ENCODE measurements at regions not wholly inside any gene's neighbourhood (a gene's known extent, or its start where the extent isn't known, plus 50 kb on each side); places are given as distances from the start of the nearest gene placed in this dataset.

DNA sequence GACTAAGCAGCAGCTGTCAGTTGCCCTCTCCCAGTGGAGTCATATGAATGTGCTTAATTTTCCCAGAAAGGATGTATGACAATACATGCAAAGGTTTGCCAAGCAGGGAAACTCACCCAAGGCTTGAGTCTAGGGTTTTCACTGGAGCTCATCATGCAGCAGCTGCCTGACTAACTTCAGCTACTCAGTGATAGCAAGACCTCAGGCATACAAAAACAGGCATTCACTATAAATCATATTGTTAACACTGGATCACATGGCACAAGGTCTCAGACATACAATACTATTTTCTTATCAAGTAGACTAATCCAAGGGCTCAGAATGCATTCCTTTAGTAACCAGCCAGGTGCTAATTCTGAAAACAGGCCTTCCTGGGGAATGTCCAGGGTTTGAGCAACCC is 85.0 kb upstream of the STAC start:
- no peak for TF ChIP-seq POLR2AphosphoS5 (IDR thresholded peaks at IDR 0.05; ENCODE audit: insufficient read depth, low read depth, low read length)
- TF ChIP-seq, protein P1, sequence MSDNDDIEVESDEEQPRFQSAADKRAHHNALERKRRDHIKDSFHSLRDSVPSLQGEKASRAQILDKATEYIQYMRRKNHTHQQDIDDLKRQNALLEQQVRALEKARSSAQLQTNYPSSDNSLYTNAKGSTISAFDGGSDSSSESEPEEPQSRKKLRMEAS (IDR thresholded peaks at IDR 0.05; ENCODE audit: insufficient read depth, insufficient read length) = no peak
- no peak for TF ChIP-seq GATA2 (IDR thresholded peaks at IDR 0.05; ENCODE audit: insufficient read depth, insufficient read length, low read depth, low read length)
- TF ChIP-seq, protein P2, sequence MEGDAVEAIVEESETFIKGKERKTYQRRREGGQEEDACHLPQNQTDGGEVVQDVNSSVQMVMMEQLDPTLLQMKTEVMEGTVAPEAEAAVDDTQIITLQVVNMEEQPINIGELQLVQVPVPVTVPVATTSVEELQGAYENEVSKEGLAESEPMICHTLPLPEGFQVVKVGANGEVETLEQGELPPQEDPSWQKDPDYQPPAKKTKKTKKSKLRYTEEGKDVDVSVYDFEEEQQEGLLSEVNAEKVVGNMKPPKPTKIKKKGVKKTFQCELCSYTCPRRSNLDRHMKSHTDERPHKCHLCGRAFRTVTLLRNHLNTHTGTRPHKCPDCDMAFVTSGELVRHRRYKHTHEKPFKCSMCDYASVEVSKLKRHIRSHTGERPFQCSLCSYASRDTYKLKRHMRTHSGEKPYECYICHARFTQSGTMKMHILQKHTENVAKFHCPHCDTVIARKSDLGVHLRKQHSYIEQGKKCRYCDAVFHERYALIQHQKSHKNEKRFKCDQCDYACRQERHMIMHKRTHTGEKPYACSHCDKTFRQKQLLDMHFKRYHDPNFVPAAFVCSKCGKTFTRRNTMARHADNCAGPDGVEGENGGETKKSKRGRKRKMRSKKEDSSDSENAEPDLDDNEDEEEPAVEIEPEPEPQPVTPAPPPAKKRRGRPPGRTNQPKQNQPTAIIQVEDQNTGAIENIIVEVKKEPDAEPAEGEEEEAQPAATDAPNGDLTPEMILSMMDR (IDR thresholded peaks at IDR 0.05; ENCODE audit: extremely low read depth in 1 of 2, insufficient read depth in 1 of 2, low read depth in 1 of 2, low read length in 2 of 2) = no peak
